ENCODE measurements at regions not wholly inside any gene's neighbourhood (a gene's known extent, or its start where the extent isn't known, plus 50 kb on each side); places are given as distances from the start of the nearest gene placed in this dataset.

GRCh38 chr2:47653902-47654789, 83.4 kb upstream of the KCNK12 start:
- Histone ChIP-seq H3K27ac (no peak overlapping the region), H3K9me3 (replicated peaks) (no peaks in the 10 kb centered on the region), H3K4me3 (no peak overlapping the region), H3K36me3 (no peaks in the 10 kb centered on the region), H3K27me3 (replicated peaks) (peaks cover 18% of the 10 kb centered on the region), H3K4me1 (replicated peaks) (no peaks in the 10 kb centered on the region)
- DNase-seq (ENCODE audit: low read depth in 1 of 2, low spot score in 2 of 2), result no peak

GRCh38 chr2:47653036-47653435, 82.3 kb upstream of the KCNK12 start:
- Histone ChIP-seq H3K27ac (no peak overlapping the region), H3K4me3 (no peak overlapping the region), H3K4me1 (replicated peaks) (no peaks in the 10 kb centered on the region), H3K27me3 (replicated peaks) (peaks cover 18% of the 10 kb centered on the region), H3K36me3 (no peaks in the 10 kb centered on the region), H3K9me3 (replicated peaks) (no peaks in the 10 kb centered on the region)
- DNase-seq (ENCODE audit: low read depth in 1 of 2, low spot score in 2 of 2), result no peak

DNA sequence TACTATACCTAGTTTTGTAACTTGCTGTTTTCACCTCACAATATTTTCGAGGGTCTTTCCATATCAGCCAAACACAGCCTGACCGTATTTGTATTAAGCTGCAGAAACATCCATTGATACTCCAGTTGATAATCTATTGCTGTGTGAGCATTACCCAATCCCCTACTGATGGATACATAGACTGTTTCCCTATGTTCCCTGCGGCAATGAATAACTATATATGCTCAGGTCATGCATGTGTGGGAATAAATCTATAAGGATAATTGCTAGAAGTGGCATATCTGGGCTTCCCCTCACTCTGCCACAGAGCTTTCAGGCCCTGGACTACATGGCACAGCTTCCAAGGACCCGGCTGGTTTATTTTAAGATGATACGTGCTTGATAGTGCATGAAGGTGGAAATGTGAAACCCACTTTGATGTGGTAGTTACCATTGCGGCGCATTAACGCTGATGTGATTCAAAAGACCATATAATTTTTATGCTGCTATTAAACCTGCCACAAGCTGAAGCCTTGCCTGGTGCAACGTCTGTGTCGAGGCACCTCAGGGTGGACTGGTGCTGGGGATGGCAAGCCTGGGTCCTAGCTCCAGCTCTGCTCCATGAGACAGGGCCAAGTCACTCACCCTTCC, 81.4 kb upstream of the KCNK12 start:
- H3K27me3 ChIP-seq (replicated peaks), result peaks cover 18% of the 10 kb centered on the region
- H3K9me3 ChIP-seq (replicated peaks), result no peaks in the 10 kb centered on the region
- no peak for DNase-seq (ENCODE audit: low read depth in 1 of 2, low spot score in 2 of 2)
- H3K36me3 ChIP-seq, result no peaks in the 10 kb centered on the region
- no peak overlapping the region for H3K4me3 ChIP-seq
- H3K27ac ChIP-seq, result no peak overlapping the region
- H3K4me1 ChIP-seq (replicated peaks), result no peaks in the 10 kb centered on the region

- Histone ChIP-seq H3K27ac (no peak overlapping the region), H3K4me3 (no peak overlapping the region), H3K27me3 (replicated peaks) (peaks cover 18% of the 10 kb centered on the region), H3K4me1 (replicated peaks) (no peaks in the 10 kb centered on the region), H3K36me3 (no peaks in the 10 kb centered on the region), H3K9me3 (replicated peaks) (no peaks in the 10 kb centered on the region)
- DNase-seq (ENCODE audit: low read depth in 1 of 2, low spot score in 2 of 2), result no peak
These were observed 80.5 kb upstream of the KCNK12 start for GRCh38 chr2:47651296-47651695.

GRCh38 chr2:47650001-47650535, 79.3 kb upstream of the KCNK12 start:
- Histone ChIP-seq H3K27me3 (replicated peaks) (peaks cover 18% of the 10 kb centered on the region), H3K4me3 (no peak overlapping the region), H3K36me3 (no peaks in the 10 kb centered on the region), H3K27ac (no peak overlapping the region), H3K9me3 (replicated peaks) (no peaks in the 10 kb centered on the region), H3K4me1 (replicated peaks) (no peaks in the 10 kb centered on the region)
- DNase-seq (ENCODE audit: low read depth in 1 of 2, low spot score in 2 of 2), result no peak

DNA sequence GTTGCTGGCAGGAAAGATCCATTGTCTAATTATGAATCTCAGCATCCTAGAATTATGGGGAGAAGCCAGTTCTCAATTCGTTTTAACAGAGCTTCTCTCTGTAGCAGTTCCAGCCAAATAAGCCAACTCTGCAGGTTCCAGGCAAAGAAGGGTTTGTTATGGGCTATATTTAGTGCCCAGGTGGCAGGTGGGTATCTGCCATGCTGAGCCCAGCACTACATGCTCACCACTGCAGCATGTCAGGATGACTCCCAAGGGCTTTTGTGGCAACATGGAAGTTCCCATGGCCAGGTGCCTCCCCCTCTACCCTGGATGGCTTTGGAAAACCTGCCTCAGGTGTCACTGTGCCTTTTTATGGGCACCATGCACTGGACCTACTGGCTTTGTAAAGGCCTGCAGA, 74.5 kb upstream of the KCNK12 start:
- Histone ChIP-seq H3K27ac (no peak overlapping the region), H3K27me3 (replicated peaks) (no peaks in the 10 kb centered on the region), H3K9me3 (replicated peaks) (no peaks in the 10 kb centered on the region), H3K4me3 (no peak overlapping the region), H3K4me1 (replicated peaks) (no peaks in the 10 kb centered on the region), H3K36me3 (no peaks in the 10 kb centered on the region)
- no peak for DNase-seq (ENCODE audit: low read depth in 1 of 2, low spot score in 2 of 2)

GRCh38 chr2:47644351-47644750, 73.6 kb upstream of the KCNK12 start:
- Histone ChIP-seq H3K4me1 (replicated peaks) (no peaks in the 10 kb centered on the region), H3K27me3 (replicated peaks) (no peaks in the 10 kb centered on the region), H3K27ac (no peak overlapping the region), H3K36me3 (no peaks in the 10 kb centered on the region), H3K9me3 (replicated peaks) (no peaks in the 10 kb centered on the region), H3K4me3 (no peak overlapping the region)
- DNase-seq (ENCODE audit: low read depth in 1 of 2, low spot score in 2 of 2), result no peak

DNA sequence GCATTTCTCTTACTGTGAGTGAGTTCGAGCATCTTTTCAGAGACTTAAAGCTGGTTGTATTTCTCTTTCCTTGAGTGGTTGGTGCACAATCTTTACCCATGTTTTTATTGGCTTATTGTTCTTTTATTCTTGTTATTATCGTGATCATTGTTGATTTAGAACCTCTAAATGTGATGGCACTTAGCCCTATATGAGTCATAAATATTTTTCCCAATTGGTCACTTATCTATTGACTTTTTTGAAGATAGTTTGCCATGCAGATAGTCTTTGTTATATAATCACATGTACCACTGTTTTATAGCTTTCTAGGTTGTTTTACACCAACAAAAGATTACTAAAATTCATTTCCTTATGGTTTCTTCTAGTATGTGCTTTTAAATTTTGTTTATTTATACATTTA, 70.6 kb upstream of the KCNK12 start:
- H3K9me3 ChIP-seq (replicated peaks), result no peaks in the 10 kb centered on the region
- H3K4me1 ChIP-seq (replicated peaks), result no peaks in the 10 kb centered on the region
- H3K4me3 ChIP-seq, result no peak overlapping the region
- H3K36me3 ChIP-seq, result no peaks in the 10 kb centered on the region
- 0 out of 2 replicates have a peak, but pooled peaks cover 5% of the 10 kb centered on the region for H3K27me3 ChIP-seq (replicated peaks)
- no peak overlapping the region for H3K27ac ChIP-seq
- no peak for DNase-seq (ENCODE audit: low read depth in 1 of 2, low spot score in 2 of 2)

DNA sequence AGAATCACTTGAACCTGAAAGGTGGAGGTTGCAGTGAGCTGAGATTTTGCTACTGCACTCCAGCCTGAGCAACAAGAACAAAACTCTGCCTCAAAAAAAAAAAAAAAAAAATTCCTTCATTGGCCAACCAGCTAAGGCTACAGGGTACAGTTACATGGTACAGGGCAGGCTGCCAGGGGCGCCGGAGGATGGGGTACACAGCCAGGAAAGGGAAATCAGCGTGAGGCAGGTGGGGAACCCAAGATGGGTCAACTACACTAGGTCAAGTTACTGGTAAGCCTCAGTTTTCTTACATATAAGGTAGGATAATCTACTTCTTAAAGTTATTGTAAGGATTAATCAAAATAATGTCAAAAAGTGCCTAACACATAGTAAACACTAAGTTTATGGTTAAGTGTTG, 69.6 kb upstream of the KCNK12 start:
- Histone ChIP-seq H3K27ac (no peak overlapping the region), H3K4me1 (replicated peaks) (no peaks in the 10 kb centered on the region), H3K36me3 (no peaks in the 10 kb centered on the region), H3K27me3 (replicated peaks) (0 out of 2 replicates have a peak, but pooled peaks cover 5% of the 10 kb centered on the region), H3K9me3 (replicated peaks) (no peaks in the 10 kb centered on the region), H3K4me3 (no peak overlapping the region)
- no peak for DNase-seq (ENCODE audit: low read depth in 1 of 2, low spot score in 2 of 2)

DNA sequence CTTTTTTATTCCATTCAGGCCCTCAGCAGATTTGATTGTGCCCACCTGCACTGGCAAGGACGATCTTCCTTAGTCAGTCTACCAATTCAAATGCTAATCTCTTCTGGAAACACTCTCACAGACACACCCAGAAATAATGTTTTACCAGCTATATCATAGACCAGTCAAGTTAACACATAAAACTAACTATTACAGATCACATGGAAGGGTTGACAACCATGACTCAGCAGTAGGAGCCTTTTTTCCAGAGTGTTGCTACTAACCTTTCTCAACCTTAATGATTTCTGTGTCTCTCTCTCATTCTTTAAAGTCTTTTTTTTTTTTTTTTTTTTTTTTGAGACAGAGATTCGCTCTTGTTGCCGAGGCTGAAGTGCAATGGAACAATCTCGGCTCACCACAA, 68.7 kb upstream of the KCNK12 start:
- H3K36me3 ChIP-seq, result no peaks in the 10 kb centered on the region
- H3K4me3 ChIP-seq, result no peak overlapping the region
- no peaks in the 10 kb centered on the region for H3K4me1 ChIP-seq (replicated peaks)
- DNase-seq (ENCODE audit: low read depth in 1 of 2, low spot score in 2 of 2), result no peak
- H3K27ac ChIP-seq, result no peak overlapping the region
- 0 out of 2 replicates have a peak, but pooled peaks cover 5% of the 10 kb centered on the region for H3K27me3 ChIP-seq (replicated peaks)
- H3K9me3 ChIP-seq (replicated peaks), result no peaks in the 10 kb centered on the region

- H3K4me3 ChIP-seq, result no peak overlapping the region
- 0 out of 2 replicates have a peak, but pooled peaks cover 5% of the 10 kb centered on the region for H3K27me3 ChIP-seq (replicated peaks)
- no peak for DNase-seq (ENCODE audit: low read depth in 1 of 2, low spot score in 2 of 2)
- H3K36me3 ChIP-seq, result no peaks in the 10 kb centered on the region
- H3K27ac ChIP-seq, result no peak overlapping the region
- H3K9me3 ChIP-seq (replicated peaks), result no peaks in the 10 kb centered on the region
- no peaks in the 10 kb centered on the region for H3K4me1 ChIP-seq (replicated peaks)
These were observed 67.6 kb upstream of the KCNK12 start for GRCh38 chr2:47638430-47638829.

GRCh38 chr2:47636596-47637264, 65.9 kb upstream of the KCNK12 start:
- H3K9me3 ChIP-seq (replicated peaks), result no peaks in the 10 kb centered on the region
- peak in 1 of 2 experiments; percentile 5 for DNase-seq (ENCODE audit: low read depth in 1 of 2, low spot score in 2 of 2)

GRCh38 chr2:47636176-47636575, 65.4 kb upstream of the KCNK12 start:
- Histone ChIP-seq H3K36me3 (no peaks in the 10 kb centered on the region), H3K9me3 (replicated peaks) (no peaks in the 10 kb centered on the region), H3K4me1 (replicated peaks) (peaks cover 12% of the 10 kb centered on the region), H3K27me3 (replicated peaks) (0 out of 2 replicates have a peak, but pooled peaks cover 5% of the 10 kb centered on the region), H3K4me3 (no peak overlapping the region), H3K27ac (no peak overlapping the region)
- no peak for DNase-seq (ENCODE audit: low read depth in 1 of 2, low spot score in 2 of 2)

More at GRCh38 chr2:47636596-47637264, 65.9 kb upstream of the KCNK12 start:
- no peak overlapping the region for H3K27ac ChIP-seq
- peaks cover 7% of the 10 kb centered on the region for H3K4me1 ChIP-seq (replicated peaks)
- H3K4me3 ChIP-seq, result no peak overlapping the region
- H3K36me3 ChIP-seq, result no peaks in the 10 kb centered on the region
- H3K27me3 ChIP-seq (replicated peaks), result 0 out of 2 replicates have a peak, but pooled peaks cover 5% of the 10 kb centered on the region

Data from SJSA1 (cell line).